Neural progenitor cell (in vitro differentiated cells): ENCODE measurements at regions not wholly inside any gene's neighbourhood (a gene's known extent, or its start where the extent isn't known, plus 50 kb on each side); places are given as distances from the start of the nearest gene placed in this dataset.

Experiments
- DNase-seq: peaks from one replicate; pipeline ENCODE4 v3.0.0-alpha.2; 2016; ENCODE audit warnings: low spot score
- H2AFZ ChIP-seq: fragments of 200-600 bp; sonication (generic); replicated peaks from 2 replicates; pipeline ENCODE4 v1.6.1; 2016; ENCODE audit warnings: antibody characterized with exemption
- H3F3A ChIP-seq: fragments of 200-600 bp; sonication (generic); 2 replicates; pipeline ENCODE4 v1.6.1; 2016; ENCODE audit warnings: antibody characterized with exemption, low read depth
- H3K27ac ChIP-seq: fragments of 200-600 bp; sonication (generic); 2 replicates; pipeline ENCODE4 v1.5.1; 2016; ENCODE audit warnings: mild to moderate bottlenecking
- H3K27me3 ChIP-seq: fragments of 200-600 bp; sonication (generic); 2 replicates; pipeline ENCODE4 v1.6.1; 2016; ENCODE audit warnings: mild to moderate bottlenecking, moderate library complexity
- H3K36me3 ChIP-seq: fragments of 200-600 bp; sonication (generic); 2 replicates; pipeline ENCODE4 v1.5.1; 2016
- H3K4me1 ChIP-seq: fragments of 200-600 bp; sonication (generic); 2 replicates; pipeline ENCODE4 v1.6.1; 2016; ENCODE audit warnings: mixed run types
- H3K4me2 ChIP-seq: fragments of 200-600 bp; sonication (generic); 2 replicates; pipeline ENCODE4 v1.6.1; 2016
- H3K4me3 ChIP-seq: fragments of 200-600 bp; sonication (generic); 2 replicates; pipeline ENCODE4 v1.5.1; 2016
- H3K79me2 ChIP-seq: fragments of 200-600 bp; sonication (generic); 2 replicates; pipeline ENCODE4 v1.6.1; 2016; ENCODE audit warnings: low read depth
- H3K9ac ChIP-seq: fragments of 200-600 bp; sonication (generic); 2 replicates; pipeline ENCODE4 v1.6.1; 2016
- H3K9me3 ChIP-seq: fragments of 200-600 bp; sonication (generic); 2 replicates; pipeline ENCODE4 v1.5.1; 2016; ENCODE audit warnings: low read depth
- H4K20me1 ChIP-seq: fragments of 200-600 bp; sonication (generic); 2 replicates; pipeline ENCODE4 v1.6.1; 2016; ENCODE audit warnings: low read depth
- H3K27ac Mint-ChIP-seq: 3 replicates; pipeline ENCODE4 v1.8.0; 2021; ENCODE audit warnings: mixed read lengths
- H3K27me3 Mint-ChIP-seq: 2 replicates; pipeline ENCODE4 v1.8.0; 2022; ENCODE audit warnings: low read depth, mild to moderate bottlenecking, inconsistent platforms, moderate library complexity, mixed read lengths; ENCODE audit not compliant: insufficient read depth
- H3K36me3 Mint-ChIP-seq: 3 replicates; pipeline ENCODE4 v1.8.0; 2021; ENCODE audit warnings: mixed read lengths
- H3K4me1 Mint-ChIP-seq: 3 replicates; pipeline ENCODE4 v1.8.0; 2021; ENCODE audit warnings: mixed read lengths
- H3K4me3 Mint-ChIP-seq: 3 replicates; pipeline ENCODE4 v1.8.0; 2021; ENCODE audit warnings: mild to moderate bottlenecking, moderate library complexity, mixed read lengths
- H3K9me3 Mint-ChIP-seq: 3 replicates; pipeline ENCODE4 v1.8.0; 2020; ENCODE audit warnings: mixed read lengths
- EZH2 ChIP-seq: fragments of 200-600 bp; sonication (generic); IDR thresholded peaks from 2 replicates; pipeline ENCODE4 v1.6.1; 2017; ENCODE audit warnings: antibody characterized with exemption, mild to moderate bottlenecking, moderate library complexity
- EZH2phosphoT487 ChIP-seq: fragments of 200-600 bp; sonication (generic); IDR thresholded peaks from 2 replicates; pipeline ENCODE4 v1.6.1; 2017; ENCODE audit warnings: antibody characterized with exemption
- TF ChIP-seq, protein P1 (sequence below): fragments of 200-600 bp; sonication (generic); IDR thresholded peaks from 2 replicates; pipeline ENCODE4 v1.5.1; 2017; ENCODE audit warnings: antibody characterized with exemption, mild to moderate bottlenecking

DNA sequence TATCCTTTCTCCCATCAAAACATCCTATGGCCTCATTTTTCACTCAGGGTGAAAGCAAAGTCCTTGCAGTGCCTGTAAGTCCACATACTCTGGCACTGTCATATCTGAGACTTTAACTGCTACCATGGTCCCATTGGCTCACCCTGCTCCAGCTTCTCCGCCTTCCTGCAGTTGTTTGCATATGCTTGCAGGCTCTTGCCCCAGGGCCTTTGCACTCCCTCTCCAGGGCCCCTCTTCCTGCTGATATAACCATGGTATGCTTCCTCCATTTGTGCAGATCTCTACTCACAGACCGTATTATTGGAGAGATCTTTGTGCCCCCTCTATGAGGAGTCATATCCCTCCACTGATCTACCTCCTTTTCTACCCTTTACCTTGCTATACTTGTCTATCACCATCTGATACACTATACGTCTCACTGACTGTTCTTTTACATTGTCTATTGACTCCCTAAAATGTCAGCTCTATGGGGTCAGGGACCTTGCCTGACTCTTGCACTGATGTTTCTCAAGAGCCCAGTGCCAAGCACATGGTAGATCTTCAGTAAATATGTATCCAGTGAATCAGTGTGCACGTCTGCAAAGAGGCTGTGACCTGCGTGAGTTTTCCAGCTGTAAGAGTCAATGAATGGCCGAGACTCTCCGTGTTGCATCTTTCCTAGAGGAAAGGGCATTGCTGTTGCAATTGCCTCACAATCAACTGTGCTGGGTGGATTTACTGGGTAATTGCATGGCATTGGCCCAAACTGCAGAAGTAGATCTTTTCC is 81.7 kb upstream of the CPEB4 start:
- Mint-ChIP-seq H3K36me3 (no peaks in the 10 kb centered on the region), H3K4me1 (no peaks in the 10 kb centered on the region), H3K27me3 (peaks cover 8% of the 10 kb centered on the region), H3K4me3 (no peak overlapping the region), H3K9me3 (peaks cover 16% of the 10 kb centered on the region), H3K27ac (no peak overlapping the region)
- H4K20me1 ChIP-seq: no peaks in the 10 kb centered on the region
- no peak overlapping the region for H3K27ac ChIP-seq
- H3K9me3 ChIP-seq: no peaks in the 10 kb centered on the region
- no peak overlapping the region for H2AFZ ChIP-seq
- no peaks in the 10 kb centered on the region for H3K79me2 ChIP-seq
- H3K9ac ChIP-seq: no peak overlapping the region
- no peaks in the 10 kb centered on the region for H3K4me1 ChIP-seq
- H3K4me2 ChIP-seq: no peak overlapping the region
- H3K27me3 ChIP-seq: no peaks in the 10 kb centered on the region
- H3K4me3 ChIP-seq: no peak overlapping the region
- DNase-seq: no peak
- H3F3A ChIP-seq: no peaks in the 10 kb centered on the region
- no peaks in the 10 kb centered on the region for H3K36me3 ChIP-seq
- TF ChIP-seq, protein P1, sequence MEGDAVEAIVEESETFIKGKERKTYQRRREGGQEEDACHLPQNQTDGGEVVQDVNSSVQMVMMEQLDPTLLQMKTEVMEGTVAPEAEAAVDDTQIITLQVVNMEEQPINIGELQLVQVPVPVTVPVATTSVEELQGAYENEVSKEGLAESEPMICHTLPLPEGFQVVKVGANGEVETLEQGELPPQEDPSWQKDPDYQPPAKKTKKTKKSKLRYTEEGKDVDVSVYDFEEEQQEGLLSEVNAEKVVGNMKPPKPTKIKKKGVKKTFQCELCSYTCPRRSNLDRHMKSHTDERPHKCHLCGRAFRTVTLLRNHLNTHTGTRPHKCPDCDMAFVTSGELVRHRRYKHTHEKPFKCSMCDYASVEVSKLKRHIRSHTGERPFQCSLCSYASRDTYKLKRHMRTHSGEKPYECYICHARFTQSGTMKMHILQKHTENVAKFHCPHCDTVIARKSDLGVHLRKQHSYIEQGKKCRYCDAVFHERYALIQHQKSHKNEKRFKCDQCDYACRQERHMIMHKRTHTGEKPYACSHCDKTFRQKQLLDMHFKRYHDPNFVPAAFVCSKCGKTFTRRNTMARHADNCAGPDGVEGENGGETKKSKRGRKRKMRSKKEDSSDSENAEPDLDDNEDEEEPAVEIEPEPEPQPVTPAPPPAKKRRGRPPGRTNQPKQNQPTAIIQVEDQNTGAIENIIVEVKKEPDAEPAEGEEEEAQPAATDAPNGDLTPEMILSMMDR: no peak
- TF ChIP-seq EZH2phosphoT487 (no peak), EZH2 (no peak)

GRCh38 chr5:173807181-173807655 is 80.9 kb upstream of the CPEB4 start:
- H3K27ac Mint-ChIP-seq: no peak overlapping the region
- Histone ChIP-seq H3K4me1 (no peaks in the 10 kb centered on the region), H3K9ac (no peak overlapping the region), H3K27ac (no peak overlapping the region), H2AFZ (no peak overlapping the region), H3K36me3 (no peaks in the 10 kb centered on the region), H4K20me1 (no peaks in the 10 kb centered on the region), H3K4me2 (no peak overlapping the region), H3F3A (no peaks in the 10 kb centered on the region), H3K27me3 (no peaks in the 10 kb centered on the region), H3K4me3 (no peak overlapping the region), H3K9me3 (no peaks in the 10 kb centered on the region), H3K79me2 (no peaks in the 10 kb centered on the region)
- H3K36me3 Mint-ChIP-seq: no peaks in the 10 kb centered on the region
- no peak for DNase-seq
- peaks cover 22% of the 10 kb centered on the region for H3K9me3 Mint-ChIP-seq
- TF ChIP-seq, protein P1: no peak
- TF ChIP-seq EZH2phosphoT487: no peak
- no peak for TF ChIP-seq EZH2
- H3K4me1 Mint-ChIP-seq: no peaks in the 10 kb centered on the region
- H3K27me3 Mint-ChIP-seq: peaks cover 8% of the 10 kb centered on the region
- H3K4me3 Mint-ChIP-seq: no peak overlapping the region

- DNase-seq: no peak
- H3F3A ChIP-seq: no peaks in the 10 kb centered on the region
- H3K27me3 Mint-ChIP-seq: peaks cover 8% of the 10 kb centered on the region
- H3K4me3 ChIP-seq: no peak overlapping the region
- H3K4me1 Mint-ChIP-seq: no peaks in the 10 kb centered on the region
- no peak overlapping the region for H3K4me2 ChIP-seq
- no peaks in the 10 kb centered on the region for H3K9me3 ChIP-seq
- no peak overlapping the region for H3K9ac ChIP-seq
- TF ChIP-seq EZH2phosphoT487 (no peak), EZH2 (no peak)
- TF ChIP-seq, protein P1: no peak
- no peaks in the 10 kb centered on the region for H3K36me3 ChIP-seq
- H4K20me1 ChIP-seq: no peaks in the 10 kb centered on the region
- H3K79me2 ChIP-seq: no peaks in the 10 kb centered on the region
- no peak overlapping the region for H3K27ac ChIP-seq
- H3K36me3 Mint-ChIP-seq: no peaks in the 10 kb centered on the region
- H3K4me3 Mint-ChIP-seq: no peak overlapping the region
- H3K27me3 ChIP-seq: no peaks in the 10 kb centered on the region
- H2AFZ ChIP-seq: no peak overlapping the region
- no peaks in the 10 kb centered on the region for H3K4me1 ChIP-seq
- no peak overlapping the region for H3K27ac Mint-ChIP-seq
- H3K9me3 Mint-ChIP-seq: peaks cover 22% of the 10 kb centered on the region
Observed at GRCh38 chr5:173808079-173808808, 79.9 kb upstream of the CPEB4 start.
